ENCODE measurements at regions not wholly inside any gene's neighbourhood (a gene's known extent, or its start where the extent isn't known, plus 50 kb on each side); places are given as distances from the start of the nearest gene placed in this dataset.
"Not testable (repeated sequence)": the region's sequence is repeated elsewhere in the genome, so short reads cannot be mapped to it uniquely, and the experiment has no call there.

- no peak for DNase-seq
These were observed 106.8 kb upstream of the SERPINE2 start for GRCh38 chr2:224145751-224146355.

DNA sequence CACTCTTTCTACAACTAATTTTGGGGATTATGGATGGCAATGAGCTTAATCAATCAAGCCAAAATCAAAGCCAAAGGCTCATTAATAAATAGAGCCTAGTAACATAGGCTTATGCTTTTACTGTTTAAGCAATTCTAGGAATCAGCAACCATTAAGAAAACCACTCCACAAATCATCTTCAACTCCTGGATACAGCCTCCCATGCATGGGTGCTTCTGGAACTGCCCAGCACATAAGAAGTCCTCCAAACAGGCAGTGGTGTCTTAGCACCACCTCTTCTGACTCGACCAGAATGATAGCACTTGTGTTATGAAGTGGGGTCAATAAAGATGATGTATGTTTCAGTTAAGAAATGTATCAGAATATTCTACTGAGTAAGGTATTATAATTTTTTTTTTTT, 104.4 kb upstream of the SERPINE2 start:
- DNase-seq = no peak

DNA sequence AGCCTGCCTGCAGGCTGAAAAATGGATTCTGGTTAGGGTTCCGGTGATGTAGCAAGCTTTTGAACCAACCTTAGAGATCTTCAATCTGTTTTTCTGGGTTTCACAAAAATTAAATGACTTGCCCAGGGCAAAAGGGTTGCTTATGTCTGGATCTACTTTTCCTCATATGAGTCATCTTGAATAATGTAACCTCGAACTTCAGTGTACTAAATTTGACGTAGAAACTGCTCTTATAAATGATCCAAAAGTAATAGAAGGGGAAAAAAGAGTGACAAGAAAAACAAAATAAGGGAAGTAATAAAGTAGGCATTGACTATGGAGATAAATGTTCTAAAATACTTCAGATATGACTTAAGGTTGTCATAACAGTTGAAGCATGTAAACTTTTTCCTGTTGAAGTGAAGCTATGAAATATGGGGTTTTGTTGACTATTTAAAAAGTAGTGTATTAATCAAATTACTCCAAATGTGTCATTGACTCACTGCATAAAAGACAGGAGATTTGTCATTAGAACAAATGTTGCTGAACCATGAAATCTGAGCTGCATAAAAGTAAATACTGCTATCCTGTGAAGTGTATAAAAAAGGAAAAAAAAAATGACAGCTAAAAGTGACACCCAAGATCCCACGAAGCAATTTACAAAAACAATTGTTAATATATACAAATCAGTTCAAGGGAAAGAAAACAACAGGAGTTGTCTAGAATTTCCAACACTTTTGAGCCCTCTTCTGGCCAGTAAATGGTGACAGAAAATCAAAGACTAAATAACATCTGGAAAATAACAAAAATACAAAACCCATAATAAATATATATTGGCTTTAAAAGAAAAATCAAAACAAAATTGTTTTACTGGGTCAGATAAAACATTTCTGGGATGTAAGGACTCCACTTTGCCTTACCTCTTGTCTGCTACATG, 103.6 kb upstream of the SERPINE2 start:
- no peak for DNase-seq

- DNase-seq = no peak
These were observed 102.2 kb upstream of the SERPINE2 start for GRCh38 chr2:224141304-224141703.

DNA sequence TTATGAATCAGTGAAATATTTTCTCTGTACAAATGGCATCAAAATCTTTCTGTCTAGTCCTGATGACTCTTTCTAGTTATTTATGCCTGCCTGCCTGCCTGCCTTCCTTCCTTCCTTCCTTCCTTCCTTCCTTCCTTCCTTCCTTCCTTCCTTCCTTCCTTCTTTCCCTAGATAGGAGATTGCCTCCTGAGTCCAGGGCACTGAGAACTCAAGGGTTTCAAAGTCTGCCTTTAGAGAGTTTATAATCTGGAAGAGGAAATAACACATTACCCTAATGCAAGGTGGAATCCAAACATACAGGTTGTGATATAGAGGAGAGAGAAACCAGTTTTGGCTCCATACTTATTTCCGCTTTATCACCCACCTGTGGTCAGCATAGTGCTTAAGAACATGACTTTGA, 98.1 kb upstream of the SERPINE2 start:
- no peak for DNase-seq

DNA sequence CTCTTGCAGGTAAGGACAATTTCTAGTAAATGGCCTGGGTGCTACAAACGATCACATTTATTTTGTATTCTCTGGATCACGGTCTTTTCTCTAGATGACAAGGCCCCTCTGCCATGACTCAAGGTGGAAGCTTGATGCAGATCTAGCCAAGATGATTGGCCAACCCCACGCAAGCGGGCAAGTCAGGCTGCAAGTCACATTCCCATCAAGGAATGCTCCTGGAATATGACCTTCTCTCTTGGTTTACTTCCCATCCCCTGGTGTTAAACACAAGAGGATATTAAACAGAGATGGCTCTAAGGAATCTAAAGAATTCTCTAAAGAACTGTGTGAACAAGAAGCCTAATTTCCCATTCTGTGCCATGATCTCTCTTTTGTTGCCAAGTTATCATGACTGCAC, 97.3 kb upstream of the SERPINE2 start:
- no peak for DNase-seq

DNA sequence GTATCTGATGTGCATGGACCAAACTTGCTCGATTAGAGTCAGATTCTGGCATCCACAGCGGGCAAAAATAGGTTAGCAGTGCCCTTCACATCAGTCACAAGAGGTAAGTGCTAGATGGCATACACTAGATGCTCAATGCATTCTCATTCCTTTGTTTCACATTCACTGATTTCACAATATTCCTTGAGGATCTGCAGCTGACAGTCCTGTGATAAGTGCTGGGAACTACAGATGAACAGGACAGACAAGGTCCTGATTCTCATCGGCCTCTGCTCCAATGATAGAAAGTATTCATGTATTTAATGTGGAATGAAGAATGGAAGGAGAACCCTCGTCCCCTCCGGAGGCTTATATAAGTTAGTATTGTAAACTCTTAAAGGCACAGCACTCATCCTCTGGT, 96.8 kb upstream of the SERPINE2 start:
- no peak for DNase-seq

DNA sequence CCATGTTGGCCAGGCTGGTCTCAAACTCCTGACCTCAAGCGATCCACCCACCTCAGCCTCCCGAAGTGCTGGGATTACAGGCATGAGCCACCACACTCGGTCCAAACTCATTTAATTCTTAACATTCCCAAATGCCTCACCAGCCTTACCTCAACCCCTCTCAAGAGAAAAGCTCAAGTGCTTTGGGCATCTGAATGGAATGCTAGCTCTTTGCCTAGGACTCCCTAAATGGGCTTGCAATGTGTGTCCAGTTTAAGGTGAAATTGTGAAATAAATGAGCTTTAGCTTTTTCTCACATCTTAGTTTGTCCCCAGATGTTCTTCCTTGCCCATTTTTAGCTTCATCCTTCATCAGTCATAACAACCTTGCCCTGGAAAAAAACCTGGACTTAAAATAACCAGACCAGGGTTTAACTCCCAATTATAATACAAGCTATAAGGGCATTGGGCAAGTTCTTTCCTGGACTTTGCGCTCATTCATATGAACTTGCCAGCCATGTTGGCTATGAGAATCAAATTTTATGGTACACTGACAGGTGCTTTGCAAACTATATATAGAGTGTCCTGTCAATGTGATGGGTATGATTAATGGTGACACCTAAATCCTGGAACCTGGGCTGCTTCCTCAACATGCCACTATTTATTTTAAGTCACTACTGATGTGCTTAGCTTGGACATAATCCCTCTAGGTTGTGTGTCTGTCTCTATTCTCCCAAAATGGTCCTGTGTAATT, 95.1 kb upstream of the SERPINE2 start:
- no peak for DNase-seq

DNA sequence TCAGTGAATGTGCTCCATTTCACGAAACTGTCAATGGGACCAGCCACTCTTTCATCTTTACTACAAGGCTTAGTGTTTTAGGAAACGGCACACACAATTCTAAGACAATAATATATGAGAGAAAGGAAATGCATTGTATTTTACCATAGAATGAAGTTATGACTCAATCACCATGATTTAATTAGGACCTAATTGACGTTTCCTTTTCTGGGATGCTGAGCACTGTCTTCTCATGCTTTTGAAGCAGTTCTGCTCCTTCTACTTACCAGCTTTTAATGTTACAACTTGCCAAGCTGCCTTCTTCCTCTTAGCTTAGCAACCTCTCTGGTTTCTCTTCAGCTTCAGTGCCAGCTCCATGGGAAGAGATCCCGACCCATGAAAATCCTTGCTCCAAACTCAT, 94.3 kb upstream of the SERPINE2 start:
- DNase-seq = no peak

DNA sequence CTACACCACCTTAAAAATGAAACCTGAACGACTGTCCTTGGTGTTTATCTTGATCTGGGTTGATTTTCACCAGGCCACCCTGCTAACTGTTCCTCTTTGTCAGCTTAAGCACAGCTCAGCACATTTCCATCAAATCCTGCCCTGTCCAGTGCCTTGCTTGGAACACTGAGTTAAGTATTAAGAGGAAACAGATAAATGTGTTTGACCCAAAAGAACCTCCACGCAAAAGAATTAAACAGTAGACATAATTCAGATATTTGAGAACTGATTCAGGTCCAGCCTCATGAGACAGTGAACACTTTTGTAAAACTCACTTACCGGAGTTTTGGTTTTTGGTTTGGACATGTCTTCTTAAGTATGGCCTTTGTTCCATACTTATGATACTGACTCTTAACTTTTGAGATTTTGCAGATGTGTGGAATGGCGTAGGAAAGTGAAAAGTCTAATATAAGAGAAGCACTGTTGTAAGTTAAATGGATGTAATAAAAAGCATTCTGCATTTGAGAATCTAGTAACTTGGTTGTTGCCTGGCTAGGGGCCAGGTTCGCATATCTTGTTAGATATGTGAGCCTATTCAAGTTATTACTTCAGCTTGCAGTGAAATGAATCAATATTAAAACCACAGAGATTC, 88.9 kb upstream of the SERPINE2 start:
- DNase-seq = no peak

DNA sequence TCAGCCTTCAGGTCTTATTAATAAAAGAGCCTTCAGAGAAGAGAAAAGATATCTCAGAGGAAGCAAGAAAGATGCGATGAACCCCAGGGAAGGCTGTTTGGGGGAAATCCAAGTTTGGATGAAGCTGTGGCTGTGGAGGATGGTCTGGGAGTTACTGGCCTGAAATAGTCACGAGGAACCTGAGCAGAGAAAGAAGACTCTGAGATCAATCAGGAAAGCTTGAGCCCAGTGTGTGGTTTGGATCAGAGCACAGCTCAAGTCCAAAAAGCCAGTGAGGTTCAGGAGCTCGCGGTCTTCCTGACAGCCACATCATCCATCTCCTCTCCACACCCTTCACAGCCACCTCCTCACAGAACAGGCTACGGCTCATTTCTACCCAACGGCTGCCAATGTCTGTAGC, 87.4 kb upstream of the SERPINE2 start:
- no peak for DNase-seq

- DNase-seq = no peak
These were observed 86.9 kb upstream of the SERPINE2 start for GRCh38 chr2:224126003-224126402.

DNA sequence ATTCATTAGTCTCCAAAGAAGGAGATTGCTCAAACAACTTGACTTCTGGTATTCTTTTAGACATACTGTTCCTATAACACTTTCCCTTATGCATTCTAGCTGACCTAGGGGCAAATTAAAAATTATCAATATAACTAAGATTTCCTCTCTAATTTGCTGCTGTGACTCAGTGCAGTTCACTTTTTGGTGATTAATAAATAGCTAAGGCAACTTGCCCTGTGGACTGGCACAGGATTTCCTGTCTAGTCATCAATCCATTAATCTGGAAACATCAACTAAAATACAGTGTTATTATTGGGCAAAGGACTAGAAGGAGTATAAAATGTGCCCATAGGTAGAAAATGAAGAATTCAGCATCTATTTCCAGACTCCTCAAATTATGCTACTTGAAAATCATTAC, 83.5 kb upstream of the SERPINE2 start:
- DNase-seq = no peak

DNA sequence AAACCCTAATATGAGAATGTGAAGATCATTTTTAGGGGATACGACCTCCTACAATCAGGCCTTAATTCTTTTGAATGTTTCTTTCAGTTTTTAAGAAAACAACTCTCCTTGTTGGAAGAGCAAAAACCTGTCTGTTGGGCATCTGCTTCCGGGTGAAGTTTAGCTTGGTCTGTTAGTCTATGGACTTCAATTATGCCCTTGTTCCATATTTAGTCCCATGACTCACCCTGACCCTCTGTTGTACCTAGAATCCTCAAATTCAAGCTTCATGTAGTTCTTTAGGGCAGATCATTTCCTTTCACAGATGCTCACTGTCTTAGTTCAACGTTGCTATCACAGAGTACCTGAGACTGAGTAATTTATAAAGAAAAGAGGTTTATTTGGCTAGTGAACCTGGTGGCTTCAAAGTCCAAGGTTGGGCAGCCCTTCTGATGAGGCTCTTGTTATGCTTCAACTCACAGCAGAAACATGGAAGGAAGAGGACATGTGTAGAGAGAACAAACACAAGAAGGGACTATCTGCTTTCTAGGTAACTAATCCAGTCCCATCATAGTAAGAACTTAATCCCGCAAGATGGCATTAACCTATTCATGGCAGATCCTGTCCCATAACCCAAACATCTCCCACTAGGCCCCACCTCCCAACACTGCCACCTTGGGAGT, 82.5 kb upstream of the SERPINE2 start:
- DNase-seq = no peak

DNA sequence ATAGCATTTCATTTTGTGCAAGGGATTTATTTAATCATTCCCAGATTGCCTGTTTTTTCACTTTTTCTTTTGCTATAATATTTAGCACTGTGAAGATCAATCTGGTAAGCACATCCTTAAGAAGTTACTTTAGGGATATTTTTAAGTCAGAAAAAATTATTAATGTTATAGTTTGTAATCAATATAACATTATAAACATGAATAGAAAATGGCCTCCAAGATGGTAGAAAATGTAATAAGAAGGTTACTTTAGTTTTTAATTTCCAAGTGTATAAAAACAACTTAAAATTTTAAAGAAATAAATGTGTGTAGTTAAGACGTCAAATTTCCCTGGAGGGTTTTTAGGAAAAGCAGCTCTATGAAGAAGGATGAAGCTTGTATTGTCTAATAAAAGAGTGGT, 81.9 kb upstream of the SERPINE2 start:
- DNase-seq = no peak

- DNase-seq = not testable (repeated sequence)
These were observed 80.8 kb upstream of the SERPINE2 start for GRCh38 chr2:224119846-224120245.

DNA sequence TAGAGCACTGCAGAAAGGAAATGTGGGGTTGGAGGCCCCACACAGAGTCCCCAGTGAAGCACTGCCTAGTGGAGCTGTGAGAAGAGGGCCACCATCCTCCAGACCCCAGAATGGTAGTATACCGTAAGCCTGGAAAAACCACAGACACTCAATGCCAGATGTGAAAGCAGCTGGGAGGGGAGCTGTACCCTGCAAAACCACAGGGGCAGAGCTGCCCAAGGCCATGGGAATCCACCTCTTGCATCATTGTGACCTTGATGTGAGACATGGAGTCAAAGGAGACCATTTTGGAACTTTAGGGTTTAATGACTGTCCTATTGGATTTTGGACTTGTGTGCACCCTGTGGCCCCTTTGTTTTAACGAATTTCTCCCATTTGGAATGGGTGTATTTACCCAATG, 75.3 kb upstream of the SERPINE2 start:
- no peak for DNase-seq

- not testable (repeated sequence) for DNase-seq
These were observed 74.8 kb upstream of the SERPINE2 start for GRCh38 chr2:224113930-224114329.

DNA sequence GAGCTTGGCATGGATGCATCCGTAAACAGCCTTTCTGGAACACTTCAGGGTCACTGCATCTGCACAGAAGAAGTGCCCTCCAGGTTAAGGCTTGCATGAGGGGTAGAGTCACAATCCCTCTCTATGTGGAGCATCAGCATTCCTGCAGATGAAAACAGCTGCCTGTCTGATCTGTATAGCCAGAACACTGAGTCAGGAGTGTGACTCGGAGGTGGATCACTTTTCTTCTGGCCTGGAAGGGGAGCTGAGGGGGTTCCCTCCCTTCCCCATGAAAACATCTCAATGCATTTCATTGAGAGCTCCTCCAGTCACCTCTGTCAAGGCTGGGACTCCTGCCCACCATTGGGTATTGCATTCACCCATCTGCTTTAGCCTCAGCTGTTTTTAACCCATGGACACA, 72.5 kb upstream of the SERPINE2 start:
- DNase-seq = no peak

- no peak for DNase-seq
These were observed 71.7 kb upstream of the SERPINE2 start for GRCh38 chr2:224110811-224111210.

DNA sequence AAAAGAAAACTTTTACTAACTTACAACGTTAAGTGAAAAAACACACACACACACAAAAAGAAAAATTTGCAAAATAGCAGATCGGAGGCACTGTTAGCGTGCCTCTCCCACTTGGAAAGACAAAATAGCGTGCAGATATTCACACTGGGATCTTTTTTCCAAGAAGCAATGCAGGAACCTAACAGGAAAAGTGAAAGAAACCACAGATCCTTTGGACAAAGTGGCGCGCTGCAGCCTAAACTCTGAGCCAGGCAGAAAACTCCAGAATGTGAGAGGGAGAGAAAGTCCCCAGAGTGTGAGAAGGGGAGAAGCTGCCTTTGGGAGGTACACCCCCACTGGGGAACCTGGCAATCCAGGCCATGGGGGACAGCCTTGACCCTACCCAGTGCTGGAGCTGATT, 70.7 kb upstream of the SERPINE2 start:
- no peak for DNase-seq

GRCh38 chr2:224106794-224107193, 67.7 kb upstream of the SERPINE2 start:
- DNase-seq = no peak

Measured in NCI-H1436 treated with DMSO at 0.1 percent for 48 hours (cell line).